ENCODE measurements at regions not wholly inside any gene's neighbourhood (a gene's known extent, or its start where the extent isn't known, plus 50 kb on each side); places are given as distances from the start of the nearest gene placed in this dataset.

DNA sequence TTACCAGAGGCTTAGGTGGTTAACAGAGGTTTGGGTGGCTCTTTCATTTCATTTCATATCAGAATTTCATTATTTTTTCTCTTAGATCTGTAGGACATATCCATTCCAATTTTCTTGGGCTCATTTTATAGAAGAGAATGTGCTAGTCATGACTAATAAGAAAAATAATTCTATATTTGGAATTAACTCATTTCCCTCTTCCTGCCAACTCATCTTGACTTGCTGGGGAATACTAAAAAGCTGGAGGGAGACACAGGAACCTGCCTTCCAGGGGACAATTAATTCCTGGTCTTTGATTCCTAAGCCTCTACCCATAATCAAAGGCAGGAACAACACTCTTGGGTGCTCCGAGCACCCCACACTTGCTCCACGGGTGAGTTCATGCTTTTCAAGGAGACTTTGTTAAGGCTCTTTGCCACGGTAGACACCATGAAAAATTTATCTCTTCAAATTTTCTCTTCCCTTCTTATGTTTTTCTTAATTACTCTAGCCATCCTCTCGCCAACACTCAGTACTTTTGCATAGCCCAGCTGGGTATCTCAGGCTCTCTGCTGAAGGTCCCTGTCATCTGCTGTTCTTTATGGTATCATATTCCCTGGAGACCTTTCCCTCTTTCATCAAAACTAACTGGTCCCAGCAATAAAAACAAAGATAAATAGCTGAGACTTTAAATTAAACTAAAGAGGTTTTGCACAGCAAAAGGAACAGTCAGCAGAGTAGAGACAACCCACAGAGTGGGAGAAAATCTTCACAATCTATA is 273.9 kb downstream of the NPR3 start:
- Histone ChIP-seq H3K9ac (ENCODE audit: low read length in 2 of 2) (no peak overlapping the region), H3K4me1 (ENCODE audit: control insufficient read depth, insufficient read depth, low read length) (no peaks in the 10 kb centered on the region), H3K36me3 (ENCODE audit: control insufficient read depth in 2 of 2, insufficient read depth in 2 of 2, low read length in 2 of 2) (no peaks in the 10 kb centered on the region), H3K9me3 (ENCODE audit: control insufficient read depth in 2 of 2, low read length in 2 of 2) (peaks cover 0 to 4% of the 10 kb centered on the region in 2 donors), H3K27me3 (ENCODE audit: control insufficient read depth in 1 of 2, insufficient read depth in 2 of 2, low read length in 2 of 2) (no peaks in the 10 kb centered on the region), H3K4me3 (ENCODE audit: low read length in 2 of 2) (no peak overlapping the region), H3K27ac (ENCODE audit: low read length) (no peak overlapping the region)

DNA sequence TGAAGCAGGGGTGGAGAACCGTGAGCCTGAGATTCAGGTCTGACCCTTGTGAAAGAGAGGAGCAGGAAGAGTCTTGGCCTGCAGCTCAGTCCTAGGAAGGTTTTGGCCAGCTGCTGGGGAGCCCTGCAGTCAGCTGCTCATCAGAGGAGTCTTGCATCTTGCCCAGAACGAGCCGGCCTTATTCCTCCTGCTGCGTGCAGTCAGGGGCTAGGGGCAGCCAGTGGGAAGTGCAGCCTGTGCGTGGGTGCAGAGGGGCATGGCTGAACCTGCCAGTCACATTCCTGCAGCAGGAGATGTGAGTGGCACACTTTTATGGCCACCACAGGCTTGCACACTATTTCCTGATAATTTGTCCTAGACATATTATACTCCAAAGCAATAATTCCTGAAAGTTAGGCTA is 278.7 kb downstream of the NPR3 start:
- Histone ChIP-seq H3K4me3 (ENCODE audit: low read length in 2 of 2) (no peak overlapping the region), H3K36me3 (ENCODE audit: control insufficient read depth in 2 of 2, insufficient read depth in 2 of 2, low read length in 2 of 2) (no peaks in the 10 kb centered on the region), H3K4me1 (ENCODE audit: control insufficient read depth, insufficient read depth, low read length) (no peaks in the 10 kb centered on the region), H3K9me3 (ENCODE audit: control insufficient read depth in 2 of 2, low read length in 2 of 2) (no peaks in the 10 kb centered on the region), H3K27ac (ENCODE audit: low read length) (no peak overlapping the region), H3K27me3 (ENCODE audit: control insufficient read depth in 1 of 2, insufficient read depth in 2 of 2, low read length in 2 of 2) (no peaks in the 10 kb centered on the region), H3K9ac (ENCODE audit: low read length in 2 of 2) (no peak overlapping the region)

DNA sequence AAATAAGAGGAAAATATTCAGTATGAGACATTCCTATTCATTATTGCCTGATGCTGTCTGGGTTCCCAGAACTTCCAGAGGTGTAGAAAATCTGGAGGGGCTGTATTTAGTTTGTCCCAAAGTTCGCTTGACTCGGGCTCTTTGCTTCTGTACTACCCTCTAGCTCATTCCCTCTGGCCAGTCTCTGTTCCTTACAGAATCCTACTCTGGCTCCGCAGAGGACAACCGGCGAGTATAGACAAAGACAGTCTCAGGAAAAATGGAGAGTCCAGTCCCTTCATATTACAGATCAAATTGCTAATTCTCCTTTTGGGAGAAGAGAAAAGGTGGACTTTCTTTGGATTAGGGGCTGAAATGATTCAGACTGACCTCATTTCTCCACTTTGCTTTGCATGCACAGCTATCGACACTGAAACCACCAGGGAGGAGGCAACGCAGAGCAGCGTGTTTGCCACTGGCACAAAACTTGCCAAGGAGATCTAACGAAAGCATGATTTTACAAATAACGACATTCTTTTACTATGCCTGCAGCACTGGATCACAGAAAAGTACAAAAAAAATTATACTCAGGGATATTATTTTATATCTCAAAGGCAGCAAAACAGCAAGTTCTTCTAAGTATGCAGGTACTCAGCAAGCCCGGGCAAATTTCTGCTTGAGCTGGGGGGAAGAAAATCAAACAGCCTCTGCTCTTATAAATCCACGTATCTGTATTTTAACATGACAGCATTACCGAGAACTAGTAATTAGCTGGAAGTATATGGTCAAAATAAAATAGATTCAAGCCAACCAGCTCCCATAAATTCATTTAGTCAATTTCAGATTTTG is 279.7 kb downstream of the NPR3 start:
- no peaks in the 10 kb centered on the region for H3K27me3 ChIP-seq (ENCODE audit: control insufficient read depth in 1 of 2, insufficient read depth in 2 of 2, low read length in 2 of 2)
- no peaks in the 10 kb centered on the region for H3K9me3 ChIP-seq (ENCODE audit: control insufficient read depth in 2 of 2, low read length in 2 of 2)
- no peak overlapping the region for H3K4me3 ChIP-seq (ENCODE audit: low read length in 2 of 2)
- no peaks in the 10 kb centered on the region for H3K4me1 ChIP-seq (ENCODE audit: control insufficient read depth, insufficient read depth, low read length)
- no peak overlapping the region for H3K27ac ChIP-seq (ENCODE audit: low read length)
- no peak overlapping the region for H3K9ac ChIP-seq (ENCODE audit: low read length in 2 of 2)
- no peaks in the 10 kb centered on the region for H3K36me3 ChIP-seq (ENCODE audit: control insufficient read depth in 2 of 2, insufficient read depth in 2 of 2, low read length in 2 of 2)

DNA sequence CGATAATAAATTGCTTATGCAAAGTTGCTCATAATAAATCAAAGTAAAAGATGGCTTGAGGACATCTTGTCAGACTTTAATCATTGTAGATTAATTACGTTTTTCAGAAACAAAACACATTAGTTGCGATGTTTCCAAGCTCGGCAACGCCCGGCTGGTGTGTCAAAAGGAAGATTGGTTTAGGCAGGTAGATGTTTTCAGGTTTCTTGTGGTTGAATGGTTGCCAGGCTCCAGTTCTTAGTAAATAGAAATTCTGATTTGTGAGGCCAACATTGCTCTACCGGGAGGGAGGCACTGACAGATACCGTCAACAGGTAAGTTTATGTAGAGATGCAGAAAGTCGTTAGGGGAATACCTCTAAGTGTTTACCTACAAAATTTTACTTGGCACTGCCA is 280.3 kb downstream of the NPR3 start:
- Histone ChIP-seq H3K9me3 (ENCODE audit: control insufficient read depth in 2 of 2, low read length in 2 of 2) (no peaks in the 10 kb centered on the region), H3K4me1 (ENCODE audit: control insufficient read depth, insufficient read depth, low read length) (no peaks in the 10 kb centered on the region), H3K4me3 (ENCODE audit: low read length in 2 of 2) (no peak overlapping the region), H3K36me3 (ENCODE audit: control insufficient read depth in 2 of 2, insufficient read depth in 2 of 2, low read length in 2 of 2) (no peaks in the 10 kb centered on the region), H3K9ac (ENCODE audit: low read length in 2 of 2) (no peak overlapping the region), H3K27me3 (ENCODE audit: control insufficient read depth in 1 of 2, insufficient read depth in 2 of 2, low read length in 2 of 2) (no peaks in the 10 kb centered on the region), H3K27ac (ENCODE audit: low read length) (no peak overlapping the region)

DNA sequence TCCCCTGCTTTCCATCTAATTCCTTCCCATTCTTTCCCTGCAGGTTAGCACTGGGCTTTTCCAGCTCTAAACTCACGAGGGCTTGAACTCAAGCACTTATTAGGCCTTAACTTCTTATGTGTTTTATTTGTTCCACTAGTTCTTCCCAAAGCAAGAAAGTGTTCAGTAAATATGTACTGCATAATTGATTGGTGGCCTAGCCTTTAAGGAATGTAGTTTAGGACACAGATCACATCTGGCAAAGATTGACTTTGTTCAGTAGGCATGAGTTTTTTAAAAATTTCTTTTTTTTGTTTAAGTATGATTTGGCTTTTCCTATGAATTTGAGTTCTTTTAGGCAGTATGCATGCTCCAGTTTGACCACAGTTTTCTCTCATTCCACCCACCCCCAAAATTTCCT is 285.2 kb downstream of the NPR3 start:
- Histone ChIP-seq H3K27me3 (ENCODE audit: control insufficient read depth in 1 of 2, insufficient read depth in 2 of 2, low read length in 2 of 2) (no peaks in the 10 kb centered on the region), H3K36me3 (ENCODE audit: control insufficient read depth in 2 of 2, insufficient read depth in 2 of 2, low read length in 2 of 2) (no peaks in the 10 kb centered on the region), H3K4me3 (ENCODE audit: low read length in 2 of 2) (no peak overlapping the region)

DNA sequence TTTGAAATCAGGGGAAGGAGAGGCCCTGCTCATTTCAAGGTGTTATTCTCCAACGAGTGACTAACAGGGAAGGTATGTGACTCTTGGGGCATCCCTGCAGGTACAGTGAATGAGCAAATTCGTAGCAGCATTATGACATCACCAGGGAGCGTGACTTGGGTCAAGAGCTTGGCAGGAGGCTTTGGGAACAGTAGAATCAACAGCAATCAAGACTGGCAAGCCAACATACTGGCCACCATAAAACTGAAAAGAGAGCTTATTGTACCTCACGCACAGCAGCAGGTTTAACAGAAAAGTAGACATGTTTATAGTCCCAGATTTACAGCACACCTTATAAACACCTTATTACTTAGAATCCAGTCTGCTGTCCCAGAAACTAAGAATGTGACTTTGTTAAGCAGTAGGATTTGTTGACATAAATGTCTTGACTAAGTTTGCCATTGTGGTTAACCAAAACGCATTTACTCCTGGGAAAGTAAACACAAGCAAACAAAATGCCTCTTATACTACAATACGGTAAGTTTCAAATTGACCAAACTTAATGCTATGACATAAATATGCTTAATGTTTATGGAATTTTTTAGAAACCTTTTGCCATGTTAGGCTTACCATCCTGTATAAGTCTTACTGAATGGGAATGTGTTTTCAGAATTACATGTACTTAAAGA is 297.8 kb downstream of the NPR3 start:
- Histone ChIP-seq H3K9ac (ENCODE audit: low read length in 2 of 2) (no peak overlapping the region), H3K9me3 (ENCODE audit: control insufficient read depth in 2 of 2, low read length in 2 of 2) (no peaks in the 10 kb centered on the region), H3K27me3 (ENCODE audit: control insufficient read depth in 1 of 2, insufficient read depth in 2 of 2, low read length in 2 of 2) (no peaks in the 10 kb centered on the region), H3K27ac (ENCODE audit: low read length) (no peak overlapping the region), H3K4me3 (ENCODE audit: low read length in 2 of 2) (no peak overlapping the region), H3K36me3 (ENCODE audit: control insufficient read depth in 2 of 2, insufficient read depth in 2 of 2, low read length in 2 of 2) (no peaks in the 10 kb centered on the region), H3K4me1 (ENCODE audit: control insufficient read depth, insufficient read depth, low read length) (no peaks in the 10 kb centered on the region)

More for the DNA sequence above, 285.2 kb downstream of the NPR3 start:
- Histone ChIP-seq H3K9ac (ENCODE audit: low read length in 2 of 2) (no peak overlapping the region), H3K9me3 (ENCODE audit: control insufficient read depth in 2 of 2, low read length in 2 of 2) (no peaks in the 10 kb centered on the region), H3K4me1 (ENCODE audit: control insufficient read depth, insufficient read depth, low read length) (no peaks in the 10 kb centered on the region), H3K27ac (ENCODE audit: low read length) (no peak overlapping the region)

DNA sequence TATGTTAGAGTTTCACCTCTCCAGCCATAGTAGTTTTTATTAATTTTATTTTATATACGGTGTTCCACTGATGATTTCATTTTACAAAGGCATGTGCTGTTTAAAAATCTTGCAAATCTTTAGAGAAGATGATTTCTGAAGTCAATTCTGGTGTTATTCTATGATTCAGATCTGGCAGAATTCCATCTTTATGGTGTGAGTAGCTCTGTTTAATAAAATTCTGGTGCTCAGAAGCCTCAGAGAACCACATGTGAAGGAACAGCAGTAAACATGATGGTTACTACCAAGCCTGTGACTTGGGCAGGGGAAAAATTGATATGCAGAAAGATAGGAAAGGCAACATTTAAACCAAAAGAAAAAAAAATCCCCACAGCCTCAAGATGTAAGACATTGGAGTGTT is 299.7 kb downstream of the NPR3 start:
- Histone ChIP-seq H3K27me3 (ENCODE audit: control insufficient read depth in 1 of 2, insufficient read depth in 2 of 2, low read length in 2 of 2) (no peaks in the 10 kb centered on the region), H3K4me1 (ENCODE audit: control insufficient read depth, insufficient read depth, low read length) (no peaks in the 10 kb centered on the region), H3K9ac (ENCODE audit: low read length in 2 of 2) (no peak overlapping the region), H3K9me3 (ENCODE audit: control insufficient read depth in 2 of 2, low read length in 2 of 2) (peaks cover 0 to 5% of the 10 kb centered on the region in 2 donors), H3K27ac (ENCODE audit: low read length) (no peak overlapping the region), H3K4me3 (ENCODE audit: low read length in 2 of 2) (no peak overlapping the region), H3K36me3 (ENCODE audit: control insufficient read depth in 2 of 2, insufficient read depth in 2 of 2, low read length in 2 of 2) (no peaks in the 10 kb centered on the region)

DNA sequence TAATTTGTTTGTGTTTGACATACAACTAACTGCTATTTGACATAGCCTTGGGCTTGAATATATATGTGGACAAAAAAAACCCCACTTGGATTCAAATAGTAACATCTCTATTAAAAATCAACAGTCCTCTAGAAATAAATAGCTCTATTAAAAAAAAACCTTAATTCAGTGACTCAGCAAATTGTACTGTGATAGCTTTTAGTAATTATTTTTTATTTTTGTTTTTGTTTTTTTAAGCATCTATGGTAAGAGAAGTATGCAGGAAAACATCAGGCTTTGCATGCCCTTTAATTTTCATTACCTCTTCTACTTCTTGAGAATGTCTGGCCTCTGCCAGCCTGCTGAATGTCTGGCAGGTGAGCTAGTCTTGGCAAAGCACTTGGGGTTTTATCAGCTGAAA is 300.7 kb downstream of the NPR3 start:
- H3K9ac ChIP-seq (ENCODE audit: low read length in 2 of 2): no peak overlapping the region
- no peaks in the 10 kb centered on the region for H3K36me3 ChIP-seq (ENCODE audit: control insufficient read depth in 2 of 2, insufficient read depth in 2 of 2, low read length in 2 of 2)
- H3K4me3 ChIP-seq (ENCODE audit: low read length in 2 of 2): no peak overlapping the region
- H3K27ac ChIP-seq (ENCODE audit: low read length): no peak overlapping the region
- H3K4me1 ChIP-seq (ENCODE audit: control insufficient read depth, insufficient read depth, low read length): no peaks in the 10 kb centered on the region
- peaks cover 0 to 5% of the 10 kb centered on the region in 2 donors for H3K9me3 ChIP-seq (ENCODE audit: control insufficient read depth in 2 of 2, low read length in 2 of 2)
- H3K27me3 ChIP-seq (ENCODE audit: control insufficient read depth in 1 of 2, insufficient read depth in 2 of 2, low read length in 2 of 2): no peaks in the 10 kb centered on the region

DNA sequence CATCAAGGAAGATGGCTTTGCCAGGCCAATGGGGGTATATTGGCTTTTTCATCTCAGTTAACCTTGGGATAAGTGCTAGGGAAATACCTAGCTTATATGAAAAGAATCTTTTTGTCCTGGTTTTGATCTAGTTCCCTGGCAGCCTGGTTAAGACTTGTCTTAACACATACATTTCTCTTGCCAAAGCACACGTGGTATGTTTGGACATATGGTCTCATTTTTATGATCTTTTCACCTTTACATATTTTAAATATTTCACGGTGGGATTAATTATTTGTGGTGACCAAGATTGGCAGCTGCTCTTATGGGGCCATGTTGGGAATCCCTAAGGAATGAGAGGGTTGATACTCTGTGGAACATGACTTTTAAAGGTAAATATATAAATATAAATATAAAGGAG is 312.5 kb downstream of the NPR3 start:
- H3K9me3 ChIP-seq (ENCODE audit: control insufficient read depth in 2 of 2, low read length in 2 of 2): no peaks in the 10 kb centered on the region
- no peaks in the 10 kb centered on the region for H3K36me3 ChIP-seq (ENCODE audit: control insufficient read depth in 2 of 2, insufficient read depth in 2 of 2, low read length in 2 of 2)
- no peaks in the 10 kb centered on the region for H3K4me1 ChIP-seq (ENCODE audit: control insufficient read depth, insufficient read depth, low read length)
- no peak overlapping the region for H3K9ac ChIP-seq (ENCODE audit: low read length in 2 of 2)
- no peak overlapping the region for H3K27ac ChIP-seq (ENCODE audit: low read length)
- H3K4me3 ChIP-seq (ENCODE audit: low read length in 2 of 2): no peak overlapping the region
- H3K27me3 ChIP-seq (ENCODE audit: control insufficient read depth in 1 of 2, insufficient read depth in 2 of 2, low read length in 2 of 2): no peaks in the 10 kb centered on the region

DNA sequence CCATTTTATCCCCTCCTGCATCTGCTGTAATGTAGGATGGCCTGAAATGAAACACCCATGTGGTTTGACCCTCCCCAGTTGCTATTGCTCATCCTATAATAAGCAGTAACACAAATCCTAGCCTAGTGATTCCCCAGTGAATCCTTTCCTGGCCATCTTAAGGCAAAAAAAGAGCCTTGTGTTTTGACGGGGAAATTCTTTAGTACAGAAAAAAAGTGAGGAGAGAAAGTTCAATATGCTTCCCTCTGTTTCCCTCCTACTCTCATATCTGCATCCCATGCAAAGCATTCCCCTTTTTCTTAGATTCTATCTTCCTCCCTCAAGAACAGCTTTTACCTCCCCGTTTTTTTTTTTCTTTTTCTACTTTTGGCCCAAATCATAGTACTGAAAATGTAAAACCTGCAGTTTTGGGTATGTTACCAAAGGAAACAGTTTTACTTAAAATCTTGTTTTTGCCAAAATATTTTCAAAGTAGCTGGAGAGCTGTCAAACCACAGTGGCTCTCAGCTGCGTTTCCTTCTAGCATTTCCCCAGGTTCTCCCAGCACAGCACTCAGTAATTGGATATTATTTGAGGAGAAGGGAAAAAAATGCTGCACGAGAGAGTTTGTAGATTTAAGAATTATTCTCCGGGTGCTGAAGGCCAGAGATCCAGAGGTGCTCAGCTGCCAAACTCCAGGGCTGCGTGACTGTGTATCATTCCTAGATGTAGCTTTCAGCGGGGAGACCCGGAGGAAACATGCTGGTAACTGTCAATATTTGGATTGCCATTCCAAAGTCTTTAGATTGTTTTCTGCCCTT is 321.4 kb downstream of the NPR3 start:
- Histone ChIP-seq H3K27me3 (ENCODE audit: control insufficient read depth in 1 of 2, insufficient read depth in 2 of 2, low read length in 2 of 2) (no peaks in the 10 kb centered on the region), H3K4me3 (ENCODE audit: low read length in 2 of 2) (peak overlapping the region in 1 of 2 donors; percentile 9), H3K9ac (ENCODE audit: low read length in 2 of 2) (no peak overlapping the region), H3K9me3 (ENCODE audit: control insufficient read depth in 2 of 2, low read length in 2 of 2) (no peaks in the 10 kb centered on the region), H3K36me3 (ENCODE audit: control insufficient read depth in 2 of 2, insufficient read depth in 2 of 2, low read length in 2 of 2) (no peaks in the 10 kb centered on the region), H3K27ac (ENCODE audit: low read length) (no peak overlapping the region), H3K4me1 (ENCODE audit: control insufficient read depth, insufficient read depth, low read length) (no peaks in the 10 kb centered on the region)
